Endodermal cell (in vitro differentiated cells): ENCODE measurements at regions not wholly inside any gene's neighbourhood (a gene's known extent, or its start where the extent isn't known, plus 50 kb on each side); places are given as distances from the start of the nearest gene placed in this dataset.

ENCODE experiments used
- DNase-seq: peaks from one replicate; pipeline ENCODE4 v3.0.0-alpha.2; 2017
- H3K27ac ChIP-seq: 2 replicates; pipeline ENCODE4 v1.5.1; 2013; ENCODE audit warnings: mild to moderate bottlenecking, low read depth, low read length, moderate library complexity
- H3K27me3 ChIP-seq: 2 replicates; pipeline ENCODE4 v1.6.1; 2013; ENCODE audit warnings: mild to moderate bottlenecking, low read length, moderate library complexity; ENCODE audit not compliant: insufficient read depth, control insufficient read depth, poor library complexity, severe bottlenecking
- H3K36me3 ChIP-seq: 2 replicates; pipeline ENCODE4 v1.7.0; 2013; ENCODE audit warnings: mild to moderate bottlenecking, low read length, moderate library complexity; ENCODE audit not compliant: control insufficient read depth, insufficient read depth
- H3K4me1 ChIP-seq: one replicate; pipeline ENCODE4 v1.7.0; 2013; ENCODE audit warnings: low read length; ENCODE audit not compliant: control insufficient read depth, insufficient read depth
- H3K4me3 ChIP-seq: 2 replicates; pipeline ENCODE4 v1.5.1; 2013; ENCODE audit warnings: mild to moderate bottlenecking, low read length, moderate library complexity
- H3K9ac ChIP-seq: 2 replicates; pipeline ENCODE4 v1.6.1; 2013; ENCODE audit warnings: mild to moderate bottlenecking, low read length, moderate library complexity; ENCODE audit not compliant: poor library complexity, severe bottlenecking; ENCODE audit errors: extremely low read depth
- H3K9me3 ChIP-seq: 2 replicates; pipeline ENCODE4 v1.6.1; 2013; ENCODE audit warnings: mild to moderate bottlenecking, low read length, moderate library complexity; ENCODE audit not compliant: control insufficient read depth
- H3K27ac Mint-ChIP-seq: 2 replicates; pipeline ENCODE4 v1.8.0; 2020; ENCODE audit warnings: mixed read lengths
- H3K27me3 Mint-ChIP-seq: 2 replicates; pipeline ENCODE4 v1.8.0; 2021; ENCODE audit warnings: mild to moderate bottlenecking, mixed read lengths; ENCODE audit not compliant: insufficient read depth
- H3K36me3 Mint-ChIP-seq: 2 replicates; pipeline ENCODE4 v1.8.0; 2020; ENCODE audit warnings: low read depth, mixed read lengths
- H3K4me1 Mint-ChIP-seq: 2 replicates; pipeline ENCODE4 v1.8.0; 2020; ENCODE audit warnings: mixed read lengths
- H3K4me3 Mint-ChIP-seq: 2 replicates; pipeline ENCODE4 v1.8.0; 2020; ENCODE audit warnings: mild to moderate bottlenecking, moderate library complexity, mixed read lengths
- H3K9me3 Mint-ChIP-seq: 2 replicates; pipeline ENCODE4 v1.8.0; 2020; ENCODE audit warnings: mild to moderate bottlenecking, mixed read lengths
- CTCF ChIP-seq: fragments of 200-600 bp; sonication (generic); conservative IDR thresholded peaks from 2 replicates; pipeline ENCODE4 v1.5.0; 2021; ENCODE audit warnings: antibody characterized with exemption, mild to moderate bottlenecking
- WGBS, 2 experiments: methylation state at CpG; one replicate each; pipeline versions ENCODE4 v1.1.5 to v1.1.7; 2013; ENCODE audit warnings: missing lambda C conversion rate in 2 of 2, mixed read lengths in 1 of 2; ENCODE audit not compliant: insufficient coverage in 1 of 2, insufficient read length in 1 of 2; 5-methylcytosine and 5-hydroxymethylcytosine counted together

DNA sequence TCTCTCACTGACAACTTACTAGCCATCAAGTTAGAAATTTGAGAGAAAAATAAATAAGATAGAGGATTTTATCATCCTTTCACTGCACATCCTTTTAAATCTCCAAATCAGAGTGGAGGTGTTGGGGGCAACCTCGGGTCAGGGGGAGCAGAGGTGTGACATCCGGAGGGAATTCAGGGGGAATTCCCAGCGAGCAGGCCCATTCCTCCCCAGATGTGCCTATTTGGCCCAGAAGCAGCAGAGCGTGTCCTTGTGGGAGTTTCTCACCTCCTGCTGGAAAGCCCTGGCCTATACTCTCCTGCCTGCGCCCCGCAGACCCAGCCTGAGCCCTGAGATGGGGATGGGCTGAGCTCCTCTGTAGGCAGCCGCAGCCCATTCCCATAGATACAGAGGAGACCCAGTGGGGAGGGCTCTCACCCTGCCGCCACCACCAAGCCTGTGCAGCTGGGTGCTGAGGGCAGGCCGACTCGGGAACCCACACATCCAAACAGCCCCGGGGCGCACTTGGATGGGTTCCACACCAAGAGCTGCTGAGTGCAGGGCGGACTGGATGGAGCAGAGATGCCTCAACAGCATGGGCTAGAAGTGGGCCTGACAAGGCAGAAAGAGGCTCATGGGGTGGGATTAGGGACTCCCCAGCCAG, 124.5 kb downstream of the CXCL12 start:
- no peak overlapping the region for H3K9ac ChIP-seq
- DNase-seq = no peak
- Mint-ChIP-seq H3K9me3 (peaks cover 2% of the 10 kb centered on the region), H3K4me1 (peaks cover 9% of the 10 kb centered on the region), H3K4me3 (no peak overlapping the region), H3K27ac (no peak overlapping the region), H3K36me3 (no peaks in the 10 kb centered on the region), H3K27me3 (no peaks in the 10 kb centered on the region)
- H3K4me1 ChIP-seq = no peaks in the 10 kb centered on the region
- H3K36me3 ChIP-seq = no peaks in the 10 kb centered on the region
- no peak for TF ChIP-seq CTCF
- H3K27ac ChIP-seq = no peak overlapping the region
- no peak overlapping the region for H3K4me3 ChIP-seq
- no peaks in the 10 kb centered on the region for H3K27me3 ChIP-seq
- no peaks in the 10 kb centered on the region for H3K9me3 ChIP-seq
- 93 to 96% methylated on average over 6 to 13 of the region's 13 CpGs for WGBS, 2 experiments

DNA sequence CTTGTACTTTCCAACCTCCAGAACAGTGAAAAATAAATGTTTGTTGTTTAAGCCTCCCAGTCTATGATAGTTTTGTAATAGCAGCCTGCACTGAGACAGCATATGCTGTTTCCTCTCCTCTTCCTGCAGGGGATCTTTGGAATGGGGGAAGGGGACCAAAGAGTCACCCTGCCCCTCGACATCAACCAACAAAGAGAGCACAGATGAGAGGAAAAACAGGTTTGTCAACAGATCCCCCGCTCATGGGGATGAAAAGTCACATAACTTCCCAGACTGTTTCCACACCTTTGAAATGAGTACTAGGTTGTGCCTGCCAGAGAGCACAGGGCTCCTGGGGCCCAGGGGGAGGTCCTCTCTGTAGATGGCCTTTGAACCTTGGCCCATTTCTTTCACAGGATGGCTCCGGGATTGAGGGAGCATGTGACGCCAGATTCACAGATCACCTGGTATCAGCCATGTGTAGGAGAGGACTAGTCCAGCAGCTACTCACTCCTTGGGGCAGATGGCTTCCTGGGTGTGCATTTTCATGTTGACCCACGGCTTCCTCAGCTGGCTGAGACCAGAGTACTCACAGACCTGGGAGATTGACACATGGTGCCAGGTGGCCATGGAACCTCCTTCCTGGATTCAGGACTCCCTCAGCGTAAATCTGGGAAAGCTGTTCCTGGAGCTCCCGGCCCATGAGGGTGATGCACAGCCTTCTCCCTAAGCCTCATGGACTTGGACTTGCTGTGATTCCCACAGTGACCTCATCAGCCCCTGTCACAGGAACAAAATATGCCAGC, 125.6 kb downstream of the CXCL12 start:
- Histone ChIP-seq H3K9me3 (no peaks in the 10 kb centered on the region), H3K27me3 (no peaks in the 10 kb centered on the region), H3K4me1 (no peaks in the 10 kb centered on the region), H3K4me3 (no peak overlapping the region), H3K9ac (no peak overlapping the region), H3K27ac (no peak overlapping the region), H3K36me3 (no peaks in the 10 kb centered on the region)
- Mint-ChIP-seq H3K9me3 (peaks cover 2% of the 10 kb centered on the region), H3K27me3 (no peaks in the 10 kb centered on the region), H3K36me3 (no peaks in the 10 kb centered on the region), H3K27ac (peak overlapping the region; percentile 35), H3K4me3 (no peak overlapping the region), H3K4me1 (peaks cover 9% of the 10 kb centered on the region)
- 93 to 100% methylated on average over 6 to 7 of the region's 7 CpGs for WGBS, 2 experiments
- DNase-seq = peak; percentile 52
- TF ChIP-seq CTCF = no peak

DNA sequence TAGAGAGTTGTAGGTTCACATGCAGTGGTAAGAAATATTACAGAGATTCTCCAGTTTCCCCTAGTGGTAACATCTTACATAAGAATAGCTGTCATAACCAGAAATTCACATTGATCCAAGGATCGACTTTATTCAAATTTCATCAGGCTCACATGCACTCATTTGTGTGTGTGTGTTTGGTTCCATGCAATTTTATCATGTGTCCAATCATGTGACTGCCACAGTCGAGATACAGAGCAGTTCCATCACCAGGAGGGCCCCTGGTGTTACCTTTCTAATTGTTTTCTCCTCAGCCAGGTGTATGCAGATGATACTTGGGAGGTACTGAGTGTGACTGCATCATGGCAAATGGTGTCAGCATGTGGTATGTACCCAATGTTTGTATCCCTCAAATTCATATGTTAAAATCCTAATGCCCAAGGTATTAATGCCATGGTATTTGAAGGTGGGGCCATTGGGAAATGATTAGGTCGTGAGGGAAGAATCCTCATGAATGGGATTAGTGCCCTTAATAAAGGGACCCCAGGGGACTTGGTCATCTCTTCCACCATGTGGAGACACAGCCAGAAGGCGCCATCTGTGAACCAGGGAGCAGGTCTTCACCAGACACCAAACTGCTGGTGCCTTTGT, 126.3 kb downstream of the CXCL12 start:
- Mint-ChIP-seq H3K4me1 (peaks cover 9% of the 10 kb centered on the region), H3K27ac (peak overlapping the region; percentile 35), H3K4me3 (no peak overlapping the region), H3K27me3 (no peaks in the 10 kb centered on the region), H3K9me3 (peaks cover 2% of the 10 kb centered on the region), H3K36me3 (no peaks in the 10 kb centered on the region)
- TF ChIP-seq CTCF = peak; percentile 46
- DNase-seq = peak; percentile 51
- H3K4me1 ChIP-seq = no peaks in the 10 kb centered on the region
- no peak overlapping the region for H3K4me3 ChIP-seq
- no peaks in the 10 kb centered on the region for H3K36me3 ChIP-seq
- H3K9me3 ChIP-seq = no peaks in the 10 kb centered on the region
- no peak overlapping the region for H3K27ac ChIP-seq
- H3K27me3 ChIP-seq = no peaks in the 10 kb centered on the region
- 40 to 81% methylated on average over 1 to 4 of the region's 4 CpGs for WGBS, 2 experiments
- H3K9ac ChIP-seq = no peak overlapping the region
